Fibroblast of lung (primary cell): ENCODE measurements at regions not wholly inside any gene's neighbourhood (a gene's known extent, or its start where the extent isn't known, plus 50 kb on each side); places are given as distances from the start of the nearest gene placed in this dataset.

Experiments
- DNase-seq, 2 donors: peaks; one replicate each; pipeline versions ENCODE4 v3.0.0 to v3.0.0-alpha.2; 2010; ENCODE audit warnings: low read depth in 2 of 2
- H2AFZ ChIP-seq: 2 replicates; pipeline ENCODE4 v1.5.1; 2012; ENCODE audit warnings: low read length, control low read depth, inconsistent platforms
- H3K27ac ChIP-seq: 2 replicates; pipeline ENCODE4 v1.5.1; 2011; ENCODE audit warnings: low read length, control low read depth; ENCODE audit not compliant: insufficient read depth
- H3K27me3 ChIP-seq: 2 replicates; pipeline ENCODE4 v1.5.1; 2011; ENCODE audit warnings: mild to moderate bottlenecking, low read length; ENCODE audit not compliant: control insufficient read depth, insufficient read depth
- H3K36me3 ChIP-seq: 2 replicates; pipeline ENCODE4 v1.5.1; 2011; ENCODE audit warnings: low read length; ENCODE audit not compliant: control insufficient read depth, insufficient read depth
- H3K4me1 ChIP-seq: 2 replicates; pipeline ENCODE4 v1.5.1; 2011; ENCODE audit warnings: low read length; ENCODE audit not compliant: control insufficient read depth, insufficient read depth; ENCODE audit errors: extremely low read depth
- H3K4me2 ChIP-seq: 2 replicates; pipeline ENCODE4 v1.5.1; 2011; ENCODE audit warnings: low read length, control low read depth; ENCODE audit not compliant: insufficient read depth; ENCODE audit errors: extremely low read depth
- H3K4me3 ChIP-seq, 4 experiments: fragments of 200-600 bp in 1 of 4; sonication (generic) in 1 of 4; replicated peaks in 1 of 4; 2 replicates each; pipeline ENCODE4 v1.5.1; 2011 to 2016; ENCODE audit warnings: low read length in 4 of 4, low read depth in 3 of 4, mild to moderate bottlenecking in 3 of 4, control low read depth in 2 of 4, inconsistent platforms in 1 of 4, mixed read lengths in 1 of 4; ENCODE audit not compliant: insufficient read depth in 1 of 4; ENCODE audit errors: control extremely low read depth in 1 of 4
- H3K79me2 ChIP-seq: 2 replicates; pipeline ENCODE4 v1.5.1; 2012; ENCODE audit warnings: mild to moderate bottlenecking, low read length, inconsistent platforms; ENCODE audit not compliant: control insufficient read depth, insufficient read depth
- H3K9ac ChIP-seq: 2 replicates; pipeline ENCODE4 v1.5.1; 2011; ENCODE audit warnings: mild to moderate bottlenecking, low read length, control low read depth; ENCODE audit not compliant: insufficient read depth
- H3K9me3 ChIP-seq: 2 replicates; pipeline ENCODE4 v1.5.1; 2012; ENCODE audit warnings: low read depth, low read length; ENCODE audit not compliant: control insufficient read depth, insufficient read depth
- H4K20me1 ChIP-seq: 2 replicates; pipeline ENCODE4 v1.5.1; 2011; ENCODE audit warnings: low read length; ENCODE audit not compliant: control insufficient read depth, insufficient read depth; ENCODE audit errors: extremely low read depth
- CTCF ChIP-seq, 2 donors: IDR thresholded peaks in 1 of 2; conservative IDR thresholded peaks in 1 of 2; 1 replicate in 1 of 2; 2 replicates in 1 of 2; pipeline ENCODE4 v1.5.1; 2011 to 2012; ENCODE audit warnings: low read length in 2 of 2, control low read depth in 1 of 2, inconsistent platforms in 1 of 2, low read depth in 1 of 2, mild to moderate bottlenecking in 1 of 2
- EZH2 ChIP-seq: IDR thresholded peaks from 2 replicates; pipeline ENCODE4 v1.5.1; 2012; ENCODE audit warnings: low read length, control low read depth, mild to moderate bottlenecking; ENCODE audit errors: missing control alignments

- Histone ChIP-seq H3K9me3 (no peaks in the 10 kb centered on the region), H3K4me2 (no peak overlapping the region), H3K36me3 (no peaks in the 10 kb centered on the region), H3K27ac (no peak overlapping the region), H3K4me3 (no peak overlapping the region), H3K79me2 (no peaks in the 10 kb centered on the region), H3K9ac (no peak overlapping the region), H2AFZ (no peak overlapping the region), H3K27me3 (no peaks in the 10 kb centered on the region), H3K4me1 (no peaks in the 10 kb centered on the region), H4K20me1 (no peaks in the 10 kb centered on the region)
- peak in 1 of 2 donors; percentile 25 for DNase-seq
- TF ChIP-seq EZH2 (no peak), CTCF (conservative IDR thresholded peaks at IDR 0.05 in 1 of 2, IDR thresholded peaks at IDR 0.05 in 1 of 2; ENCODE audit: low read depth in 1 of 2, low read length in 2 of 2) (no peak)
Measured at GRCh38 chr10:106513352-106513771, 651.1 kb downstream of the SORCS1 start.

GRCh38 chr10:106511917-106512316, 652.6 kb downstream of the SORCS1 start:
- H3K27ac ChIP-seq: no peak overlapping the region
- no peaks in the 10 kb centered on the region for H4K20me1 ChIP-seq
- H3K9ac ChIP-seq: no peak overlapping the region
- no peak overlapping the region for H3K4me3 ChIP-seq
- H3K9me3 ChIP-seq: no peaks in the 10 kb centered on the region
- H3K36me3 ChIP-seq: no peaks in the 10 kb centered on the region
- DNase-seq: no peak
- no peaks in the 10 kb centered on the region for H3K27me3 ChIP-seq
- no peak overlapping the region for H2AFZ ChIP-seq
- no peaks in the 10 kb centered on the region for H3K79me2 ChIP-seq
- no peaks in the 10 kb centered on the region for H3K4me1 ChIP-seq
- TF ChIP-seq CTCF (conservative IDR thresholded peaks at IDR 0.05 in 1 of 2, IDR thresholded peaks at IDR 0.05 in 1 of 2; ENCODE audit: low read depth in 1 of 2, low read length in 2 of 2): no peak
- no peak overlapping the region for H3K4me2 ChIP-seq

- Histone ChIP-seq H3K4me3 (no peak overlapping the region), H4K20me1 (no peaks in the 10 kb centered on the region), H3K27me3 (no peaks in the 10 kb centered on the region), H3K27ac (no peak overlapping the region), H3K4me1 (no peaks in the 10 kb centered on the region), H3K79me2 (no peaks in the 10 kb centered on the region), H3K9me3 (no peaks in the 10 kb centered on the region), H3K4me2 (no peak overlapping the region), H3K36me3 (no peaks in the 10 kb centered on the region), H3K9ac (no peak overlapping the region), H2AFZ (no peak overlapping the region)
- DNase-seq: no peak
- no peak for TF ChIP-seq CTCF (conservative IDR thresholded peaks at IDR 0.05 in 1 of 2, IDR thresholded peaks at IDR 0.05 in 1 of 2; ENCODE audit: low read depth in 1 of 2, low read length in 2 of 2)
- TF ChIP-seq EZH2: no peak
Measured at GRCh38 chr10:106508950-106509349, 655.6 kb downstream of the SORCS1 start.
